ENCODE measurements at regions not wholly inside any gene's neighbourhood (a gene's known extent, or its start where the extent isn't known, plus 50 kb on each side); places are given as distances from the start of the nearest gene placed in this dataset.
"Not testable (repeated sequence)": the region's sequence is repeated elsewhere in the genome, so short reads cannot be mapped to it uniquely, and the experiment has no call there.

GRCh38 chr2:182630207-182630606, 85.8 kb upstream of the DNAJC10 start:
- no peak for DNase-seq (ENCODE audit: low read depth in 4 of 4, low spot score in 3 of 4)

DNA sequence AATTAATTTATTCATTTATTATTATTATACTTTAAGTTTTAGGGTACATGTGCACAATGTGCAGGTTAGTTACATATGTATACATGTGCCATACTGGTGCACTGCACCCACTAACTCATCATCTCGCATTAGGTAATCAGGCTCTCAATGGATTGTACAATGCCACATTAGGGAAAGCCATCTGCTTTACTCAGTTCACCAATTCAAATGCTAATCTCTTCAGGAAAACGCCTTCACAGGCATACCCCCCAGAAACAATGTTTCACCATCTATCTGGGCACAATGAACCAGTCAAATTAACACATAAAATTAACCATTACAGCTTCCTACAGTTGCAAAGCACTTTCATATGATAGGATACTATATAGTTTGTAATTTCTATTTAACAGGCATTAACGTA, 84.8 kb upstream of the DNAJC10 start:
- no peak for DNase-seq (ENCODE audit: low read depth in 4 of 4, low spot score in 3 of 4)

DNA sequence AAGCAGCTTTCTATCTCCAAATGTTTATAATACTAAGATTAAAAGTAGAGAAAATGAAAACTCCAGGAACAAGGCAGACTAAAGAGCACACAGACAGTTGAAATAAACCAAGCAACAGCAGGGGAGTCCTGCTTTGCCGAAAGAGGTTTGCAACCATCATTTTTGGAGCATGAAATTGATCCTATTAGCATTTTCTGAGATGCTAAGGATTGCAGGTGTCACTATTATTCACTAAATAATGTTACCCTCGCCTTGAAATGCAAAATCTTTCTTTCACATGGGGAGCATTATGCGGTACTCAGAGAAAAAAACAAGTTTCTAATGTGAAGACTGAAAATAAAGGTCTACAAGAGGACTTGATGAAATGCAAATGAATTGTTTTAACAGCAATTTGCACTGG, 81.7 kb upstream of the DNAJC10 start:
- no peak for DNase-seq (ENCODE audit: low read depth in 4 of 4, low spot score in 3 of 4)

DNA sequence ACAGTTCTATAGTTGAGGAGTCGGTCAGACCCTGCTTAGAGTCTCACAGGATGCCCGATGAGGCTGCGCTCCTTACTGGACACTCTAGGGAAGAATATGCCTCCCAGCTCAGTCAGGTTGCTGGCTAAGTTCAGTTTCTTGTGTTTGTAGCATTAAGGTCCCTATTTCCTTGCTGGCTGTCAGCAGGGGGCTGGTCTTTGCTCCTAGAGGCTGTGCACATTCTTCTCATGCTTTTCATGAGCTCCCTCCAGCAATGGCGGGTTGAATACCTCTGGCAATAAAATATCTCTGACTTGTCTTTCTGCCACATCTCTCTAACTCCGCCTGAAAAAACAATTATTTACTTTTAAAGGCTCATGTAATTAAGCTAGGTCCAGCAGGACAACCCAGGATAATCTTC, 79.4 kb upstream of the DNAJC10 start:
- DNase-seq (ENCODE audit: low read depth in 4 of 4, low spot score in 3 of 4) = no peak

DNA sequence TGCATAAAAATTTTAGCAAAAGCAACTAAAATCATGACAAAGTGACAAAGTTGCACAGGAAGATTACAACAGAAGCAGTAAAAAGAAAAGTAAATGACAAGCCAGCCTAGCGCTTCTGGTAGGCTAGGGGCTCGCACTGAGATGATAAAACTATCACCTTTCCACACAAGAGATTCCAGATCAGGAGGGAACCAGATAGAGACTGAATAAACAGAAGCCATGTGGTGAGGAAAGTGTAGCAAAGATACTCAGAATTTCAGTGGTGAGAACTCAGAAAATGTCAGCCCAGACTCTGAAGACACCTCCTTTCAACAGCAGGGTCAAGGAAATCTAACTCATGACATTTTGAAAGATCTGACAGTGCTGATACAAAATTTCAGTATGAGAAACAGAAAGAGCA, 77.4 kb upstream of the DNAJC10 start:
- DNase-seq (ENCODE audit: low read depth in 4 of 4, low spot score in 3 of 4) = no peak

- no peak for DNase-seq (ENCODE audit: low read depth in 4 of 4, low spot score in 3 of 4)
Measured at GRCh38 chr2:182639971-182640370, 76.1 kb upstream of the DNAJC10 start.

- DNase-seq (ENCODE audit: low read depth in 4 of 4, low spot score in 3 of 4) = no peak
Measured at GRCh38 chr2:182642328-182642727, 73.7 kb upstream of the DNAJC10 start.

- no peak for DNase-seq (ENCODE audit: low read depth in 4 of 4, low spot score in 3 of 4)
Measured at GRCh38 chr2:182646763-182647498, 69.1 kb upstream of the DNAJC10 start.

- no peak for DNase-seq (ENCODE audit: low read depth in 4 of 4, low spot score in 3 of 4)
Measured at GRCh38 chr2:182647499-182647787, 68.6 kb upstream of the DNAJC10 start.

DNA sequence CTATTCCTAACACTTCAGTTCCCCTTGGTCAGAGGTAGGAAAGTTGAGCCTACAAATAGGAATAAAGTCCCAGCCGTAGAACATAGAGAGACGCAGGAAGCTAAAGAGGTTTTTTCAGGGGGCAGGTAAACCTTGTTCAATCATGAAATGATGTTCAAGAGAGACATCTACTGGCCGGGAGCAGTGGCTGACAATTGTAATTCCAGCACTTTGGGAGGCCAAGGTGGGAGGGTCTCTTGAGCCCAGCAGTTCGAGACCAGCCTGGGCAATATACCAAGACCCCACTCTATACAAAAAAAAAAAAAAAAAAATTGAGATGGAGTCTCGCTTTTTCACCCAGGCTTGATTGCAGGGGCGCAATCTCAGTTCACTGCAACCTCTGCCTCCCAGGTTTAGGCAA, 66.7 kb upstream of the DNAJC10 start:
- no peak for DNase-seq (ENCODE audit: low read depth in 4 of 4, low spot score in 3 of 4)

DNA sequence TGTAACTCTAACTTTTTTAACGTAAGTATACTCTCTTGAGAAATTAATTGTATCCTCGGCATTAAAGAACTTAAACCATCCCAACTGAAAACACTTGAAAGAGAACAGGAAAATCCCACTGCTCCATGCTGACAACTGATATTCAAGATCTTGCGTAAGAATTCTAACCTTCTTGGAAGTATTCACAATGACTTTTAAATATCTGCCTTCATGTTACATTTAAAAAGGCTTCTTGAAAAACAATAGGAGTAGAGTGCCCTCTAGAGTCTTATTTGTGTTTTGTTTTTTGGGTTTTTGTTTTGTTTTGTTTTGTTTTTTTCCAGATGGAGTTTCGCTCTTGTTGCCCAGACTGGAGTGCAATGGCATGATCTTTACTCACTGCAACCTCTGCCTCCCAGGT, 65.4 kb upstream of the DNAJC10 start:
- no peak for DNase-seq (ENCODE audit: low read depth in 4 of 4, low spot score in 3 of 4)

DNA sequence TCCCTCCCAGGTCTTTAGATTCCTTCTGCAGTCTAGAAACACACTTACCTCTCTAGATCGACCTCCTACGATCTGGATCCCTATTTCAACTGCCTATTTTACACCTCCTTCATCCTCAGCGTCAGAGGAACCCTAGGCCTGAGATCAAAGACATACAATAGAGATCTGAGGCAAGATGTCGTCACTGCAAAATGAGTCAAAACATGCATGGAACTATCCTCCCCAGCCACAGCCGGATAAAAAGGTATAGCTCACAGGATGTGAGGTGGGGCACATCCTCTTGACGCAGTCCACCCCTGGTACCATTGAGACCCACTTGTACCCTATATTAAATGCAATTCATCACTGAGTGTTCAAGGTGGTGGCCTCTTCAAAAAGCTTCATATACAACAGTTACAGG, 63.7 kb upstream of the DNAJC10 start:
- no peak for DNase-seq (ENCODE audit: low read depth in 4 of 4, low spot score in 3 of 4)

- no peak for DNase-seq (ENCODE audit: low read depth in 4 of 4, low spot score in 3 of 4)
Measured at GRCh38 chr2:182655750-182656149, 60.3 kb upstream of the DNAJC10 start.

DNA sequence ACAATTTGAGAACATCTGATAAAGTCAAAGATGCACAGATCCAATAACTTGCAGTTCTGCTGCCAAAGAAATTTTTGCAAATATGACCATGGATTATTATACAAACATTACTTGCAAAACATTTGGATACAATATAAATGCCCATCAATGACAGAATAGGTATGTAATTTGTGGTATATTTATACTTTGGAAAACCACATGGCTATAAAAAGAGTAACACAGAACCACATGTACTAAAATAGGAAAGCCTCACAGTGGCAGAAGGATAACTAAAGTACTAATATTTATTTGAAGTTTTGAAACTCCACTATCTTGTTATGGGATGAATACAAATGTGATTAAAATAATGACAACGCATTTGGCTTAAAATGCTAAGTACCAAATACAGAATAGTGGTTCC, 51.8 kb upstream of the DNAJC10 start:
- no peak for DNase-seq (ENCODE audit: low read depth in 4 of 4, low spot score in 3 of 4)

GRCh38 chr2:182665500-182665899, 50.6 kb upstream of the DNAJC10 start:
- DNase-seq (ENCODE audit: low read depth in 4 of 4, low spot score in 3 of 4) = not testable (repeated sequence)

All from left renal pelvis (tissue), 4 donors.